ENCODE measurements at regions not wholly inside any gene's neighbourhood (a gene's known extent, or its start where the extent isn't known, plus 50 kb on each side); places are given as distances from the start of the nearest gene placed in this dataset.

DNA sequence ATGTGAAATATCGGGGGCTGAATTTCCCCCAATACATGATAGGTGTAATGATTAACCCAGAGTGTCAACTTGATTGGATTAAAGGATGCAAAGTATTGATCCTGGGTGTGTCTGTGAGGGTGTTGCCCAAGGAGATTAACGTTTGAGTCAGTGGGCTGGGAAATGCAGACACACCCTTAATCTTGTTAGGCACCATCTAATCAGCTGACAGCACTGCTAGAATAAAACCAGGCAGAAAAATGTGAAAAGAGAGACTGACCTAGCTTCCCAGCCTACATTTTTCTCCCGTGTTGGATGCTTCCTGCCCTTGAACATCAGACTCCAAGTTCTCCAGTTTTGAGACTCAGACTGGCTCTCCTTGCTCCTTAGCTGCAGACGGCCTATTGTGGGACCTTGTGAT is 247.8 kb downstream of the OTOL1 start:
- TF ChIP-seq CTCF (conservative IDR thresholded peaks at IDR 0.05 in 1 of 2, IDR thresholded peaks at IDR 0.05 in 1 of 2; ENCODE audit: low read depth in 1 of 2, low read length in 2 of 2) (no peak), EZH2 (IDR thresholded peaks at IDR 0.05; ENCODE audit: low read length, missing control alignments) (no peak)
